Breast epithelium (tissue), 4 donors: ENCODE measurements at regions not wholly inside any gene's neighbourhood (a gene's known extent, or its start where the extent isn't known, plus 50 kb on each side); places are given as distances from the start of the nearest gene placed in this dataset.
"Not testable (repeated sequence)": the region's sequence is repeated elsewhere in the genome, so short reads cannot be mapped to it uniquely, and the experiment has no call there.

Source experiments
- DNase-seq, 2 donors: peaks; one replicate each; pipeline ENCODE4 v3.0.0-alpha.2; 2019; ENCODE audit warnings: low spot score in 2 of 2
- H3K27ac ChIP-seq, 2 donors: fragments of 200-600 bp; sonication (generic) in 1 of 2; one replicate each; pipeline ENCODE4 v1.5.1; 2016 to 2019; ENCODE audit warnings: mild to moderate bottlenecking in 1 of 2
- H3K27me3 ChIP-seq, 2 donors: fragments of 200-600 bp; sonication (generic) in 1 of 2; one replicate each; pipeline versions ENCODE4 v1.5.1 to v1.6.0; 2017 to 2019; ENCODE audit warnings: control low read depth in 1 of 2, mild to moderate bottlenecking in 1 of 2
- H3K36me3 ChIP-seq: fragments of 200-600 bp; one replicate; pipeline ENCODE4 v1.5.1; 2019
- H3K4me1 ChIP-seq, 2 donors: fragments of 200-600 bp; sonication (generic); one replicate each; pipeline ENCODE4 v1.5.1; 2016 to 2019; ENCODE audit warnings: control low read depth in 1 of 2
- H3K4me3 ChIP-seq, 3 donors: fragments of 200-600 bp; sonication (generic); 1 replicate in 2 of 3; 2 replicates in 1 of 3; pipeline ENCODE4 v1.5.1; 2016 to 2019; ENCODE audit warnings: mild to moderate bottlenecking in 3 of 3, moderate library complexity in 2 of 3
- H3K9me3 ChIP-seq, 2 donors: fragments of 200-600 bp; sonication (generic) in 1 of 2; one replicate each; pipeline ENCODE4 v1.5.1; 2016 to 2019; ENCODE audit warnings: control low read depth in 1 of 2
- POLR2A ChIP-seq: fragments of 450-650 bp; IDR thresholded peaks from one replicate; pipeline ENCODE4 v1.6.1; 2016; ENCODE audit warnings: antibody characterized with exemption, mild to moderate bottlenecking, moderate library complexity
- POLR2AphosphoS5 ChIP-seq, 3 donors: sonication (generic); formaldehyde crosslinking; IDR thresholded peaks; one replicate each; pipeline ENCODE4 v1.6.1; 2017; ENCODE audit warnings: antibody characterized with exemption in 3 of 3
- intact Hi-C: fragments of 100-400 bp; cut with DNase I; formaldehyde crosslinking; loops from one replicate; pipeline ENCODE4 v1.15.1; 2023; ENCODE audit warnings: low total_unique reads
- TF ChIP-seq, protein P1 (sequence below), 3 donors: fragments of 450-650 bp; IDR thresholded peaks; one replicate each; pipeline ENCODE4 v1.5.1; 2016 to 2017; ENCODE audit warnings: antibody characterized with exemption in 3 of 3, mild to moderate bottlenecking in 3 of 3, moderate library complexity in 3 of 3

DNA sequence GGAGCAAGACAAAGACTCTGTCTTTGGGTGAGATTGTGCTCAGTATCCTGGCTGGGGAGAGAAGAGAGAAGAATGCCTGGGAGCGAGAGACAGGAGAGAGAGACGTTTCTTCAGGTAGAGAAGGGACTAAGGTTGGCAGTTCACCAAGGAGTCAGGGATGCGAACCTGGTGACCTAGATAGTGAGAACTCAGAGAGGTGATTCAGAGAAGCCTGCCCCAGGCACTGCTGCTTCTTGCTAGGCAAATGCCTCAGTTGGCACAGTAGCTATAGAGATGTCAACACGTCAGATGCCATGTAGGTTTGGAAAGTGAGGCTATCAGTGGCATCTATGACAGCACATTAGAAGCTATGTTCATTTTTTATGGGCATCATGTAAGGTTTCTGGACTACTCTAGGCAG, 231.6 kb upstream of the VLDLR start:
- intact Hi-C loops: no loop called here
- Histone ChIP-seq H3K4me3 (no peak overlapping the region), H3K27ac (peak overlapping the region in 1 of 2 donors; percentile 39), H3K9me3 (no peaks in the 10 kb centered on the region), H3K36me3 (no peaks in the 10 kb centered on the region), H3K27me3 (no peaks in the 10 kb centered on the region), H3K4me1 (no peaks in the 10 kb centered on the region)
- TF ChIP-seq, protein P1, sequence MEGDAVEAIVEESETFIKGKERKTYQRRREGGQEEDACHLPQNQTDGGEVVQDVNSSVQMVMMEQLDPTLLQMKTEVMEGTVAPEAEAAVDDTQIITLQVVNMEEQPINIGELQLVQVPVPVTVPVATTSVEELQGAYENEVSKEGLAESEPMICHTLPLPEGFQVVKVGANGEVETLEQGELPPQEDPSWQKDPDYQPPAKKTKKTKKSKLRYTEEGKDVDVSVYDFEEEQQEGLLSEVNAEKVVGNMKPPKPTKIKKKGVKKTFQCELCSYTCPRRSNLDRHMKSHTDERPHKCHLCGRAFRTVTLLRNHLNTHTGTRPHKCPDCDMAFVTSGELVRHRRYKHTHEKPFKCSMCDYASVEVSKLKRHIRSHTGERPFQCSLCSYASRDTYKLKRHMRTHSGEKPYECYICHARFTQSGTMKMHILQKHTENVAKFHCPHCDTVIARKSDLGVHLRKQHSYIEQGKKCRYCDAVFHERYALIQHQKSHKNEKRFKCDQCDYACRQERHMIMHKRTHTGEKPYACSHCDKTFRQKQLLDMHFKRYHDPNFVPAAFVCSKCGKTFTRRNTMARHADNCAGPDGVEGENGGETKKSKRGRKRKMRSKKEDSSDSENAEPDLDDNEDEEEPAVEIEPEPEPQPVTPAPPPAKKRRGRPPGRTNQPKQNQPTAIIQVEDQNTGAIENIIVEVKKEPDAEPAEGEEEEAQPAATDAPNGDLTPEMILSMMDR (IDR thresholded peaks at IDR 0.05): no peak
- TF ChIP-seq POLR2A (no peak), POLR2AphosphoS5 (IDR thresholded peaks at IDR 0.05) (no peak)
- peak in 1 of 2 donors; percentile 51 for DNase-seq

DNA sequence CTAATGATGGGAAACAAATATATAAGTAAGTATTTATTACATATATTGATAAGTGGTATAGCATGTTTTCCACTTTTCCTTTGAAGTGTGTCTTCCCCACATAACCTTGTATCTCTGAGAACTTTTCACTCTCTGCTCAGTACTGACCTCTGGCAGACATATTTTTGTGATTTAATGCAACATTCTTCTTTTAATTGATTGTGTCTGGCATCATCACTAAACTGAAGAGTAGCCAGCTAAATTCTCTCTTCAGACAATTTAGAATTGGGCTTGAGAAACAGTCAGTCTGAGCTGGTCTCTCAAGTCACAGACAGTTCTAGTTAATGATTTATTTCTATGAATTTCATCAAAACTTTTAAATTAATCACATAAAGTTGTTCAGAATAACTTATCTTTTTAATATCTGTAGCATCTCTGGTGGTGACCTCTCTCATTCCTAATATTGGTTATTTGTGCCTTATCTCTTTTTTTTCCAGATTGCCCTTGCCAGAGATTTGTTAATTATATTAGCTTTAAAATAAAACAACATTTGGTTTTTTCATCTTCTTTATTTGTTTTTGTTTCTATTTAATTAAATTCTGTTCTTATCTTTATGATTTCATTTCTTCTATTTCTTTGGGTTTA, 230.0 kb upstream of the VLDLR start:
- H3K27me3 ChIP-seq, DNase-seq, H3K36me3 ChIP-seq, H3K4me1 ChIP-seq, intact Hi-C loops, H3K4me3 ChIP-seq, H3K9me3 ChIP-seq, H3K27ac ChIP-seq: not testable (repeated sequence)

DNA sequence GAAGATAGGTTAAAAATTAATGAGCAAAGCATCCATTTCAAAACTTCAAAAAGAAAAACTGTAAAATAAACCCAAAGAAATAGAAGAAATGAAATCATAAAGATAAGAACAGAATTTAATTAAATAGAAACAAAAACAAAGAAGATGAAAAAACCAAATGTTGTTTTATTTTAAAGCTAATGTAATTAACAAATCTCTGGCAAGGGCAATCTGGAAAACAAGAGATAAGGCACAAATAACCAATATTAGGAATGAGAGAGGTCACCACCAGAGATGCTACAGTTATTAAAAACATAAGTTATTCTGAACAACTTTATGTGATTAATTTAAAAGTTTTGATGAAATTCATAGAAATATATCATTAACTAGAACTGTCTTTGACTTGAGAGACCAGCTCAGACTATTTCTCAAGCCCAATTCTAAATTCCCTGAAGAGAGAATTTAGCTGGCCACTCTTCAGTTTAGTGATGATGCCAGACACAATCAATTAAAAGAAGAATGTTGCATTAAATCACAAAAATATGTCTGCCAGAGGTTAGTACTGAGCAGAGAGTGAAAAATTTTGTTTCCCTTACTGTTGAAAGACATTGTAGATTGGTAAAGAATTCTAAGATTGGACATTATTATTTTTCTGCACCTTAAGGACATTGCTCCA, 227.4 kb upstream of the VLDLR start:
- H3K9me3 ChIP-seq, H3K4me3 ChIP-seq, H3K4me1 ChIP-seq, H3K36me3 ChIP-seq, H3K27ac ChIP-seq, intact Hi-C loops, H3K27me3 ChIP-seq, DNase-seq: not testable (repeated sequence)

DNA sequence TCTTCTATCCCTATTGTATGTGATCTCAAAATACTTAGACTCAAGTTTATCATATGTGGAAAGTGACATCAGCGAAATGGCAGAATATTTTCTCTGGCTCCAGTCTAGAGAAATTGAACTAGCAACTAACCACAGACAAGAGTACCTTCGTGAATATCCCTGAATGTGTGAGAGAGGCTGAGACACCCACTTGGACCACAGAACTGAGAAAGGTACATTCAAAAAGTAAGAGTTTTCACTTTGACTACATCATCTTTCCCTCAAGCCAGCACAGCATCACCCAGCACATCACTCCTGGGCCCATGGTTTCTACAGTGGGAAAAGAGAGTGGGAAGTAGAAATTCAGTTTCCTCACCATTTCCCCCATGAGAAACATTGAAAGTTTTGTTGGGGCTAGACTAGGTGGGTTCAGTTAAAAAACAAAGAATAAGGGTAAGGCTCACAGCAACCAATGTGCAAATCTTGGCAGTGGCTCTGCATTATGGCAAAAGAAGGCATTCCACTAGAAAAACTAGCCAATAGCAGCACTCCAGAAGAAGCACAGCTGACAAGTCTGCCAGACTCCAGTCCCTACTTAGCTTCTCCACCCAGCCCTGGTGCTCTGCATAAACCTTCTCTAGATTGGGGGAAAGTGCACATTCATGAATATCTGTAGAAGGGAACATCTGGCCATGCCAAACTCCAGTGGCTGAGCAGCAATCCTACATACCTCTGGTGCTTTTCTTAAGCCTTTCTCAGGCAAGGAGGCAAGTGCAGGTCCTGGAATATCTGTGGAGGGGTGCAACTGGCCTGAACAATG, 225.6 kb upstream of the VLDLR start:
- Histone ChIP-seq H3K4me1 (no peaks in the 10 kb centered on the region), H3K9me3 (no peaks in the 10 kb centered on the region), H3K27me3 (no peaks in the 10 kb centered on the region), H3K27ac (no peak overlapping the region), H3K4me3 (no peak overlapping the region), H3K36me3 (no peaks in the 10 kb centered on the region)
- intact Hi-C loops: no loop called here
- TF ChIP-seq, protein P1 (IDR thresholded peaks at IDR 0.05): no peak
- TF ChIP-seq POLR2AphosphoS5 (IDR thresholded peaks at IDR 0.05): no peak
- no peak for TF ChIP-seq POLR2A
- DNase-seq: no peak

DNA sequence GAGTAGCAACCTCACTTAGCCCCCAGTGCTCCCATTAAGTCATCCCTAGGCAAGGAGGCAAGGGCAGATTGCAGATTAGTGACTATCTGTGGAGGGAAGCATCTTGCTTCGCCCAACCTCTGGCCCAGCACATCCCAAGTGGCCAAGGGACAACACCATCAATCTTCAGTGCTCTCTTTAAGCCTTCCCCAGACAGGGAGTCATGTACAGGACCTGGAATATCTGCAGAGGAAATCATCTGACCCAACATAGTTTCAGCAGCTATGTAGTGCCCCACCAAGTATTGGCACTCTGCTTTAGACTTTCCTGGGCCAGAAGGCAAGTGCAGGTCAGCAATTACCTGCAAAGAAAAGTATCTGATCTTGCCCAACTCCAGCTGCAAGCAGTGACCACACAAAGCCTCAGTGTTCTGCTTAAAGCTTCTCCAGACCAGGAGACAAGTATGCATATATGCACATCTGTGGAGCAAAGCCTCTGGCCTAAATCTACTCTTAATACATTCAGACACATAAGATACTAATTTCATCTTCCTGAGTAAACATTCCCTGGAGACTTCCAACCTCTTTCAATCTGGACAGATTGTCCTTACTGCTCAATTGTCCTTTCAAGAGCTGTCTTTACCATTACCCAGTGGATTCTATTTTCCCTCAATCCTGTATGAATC, 224.8 kb upstream of the VLDLR start:
- Histone ChIP-seq H3K9me3 (no peaks in the 10 kb centered on the region), H3K4me3 (no peak overlapping the region), H3K4me1 (no peaks in the 10 kb centered on the region), H3K27ac (no peak overlapping the region), H3K27me3 (no peaks in the 10 kb centered on the region), H3K36me3 (no peaks in the 10 kb centered on the region)
- intact Hi-C loops: no loop called here
- DNase-seq: no peak
- TF ChIP-seq, protein P1 (IDR thresholded peaks at IDR 0.05): no peak
- TF ChIP-seq POLR2A: no peak
- no peak for TF ChIP-seq POLR2AphosphoS5 (IDR thresholded peaks at IDR 0.05)

DNA sequence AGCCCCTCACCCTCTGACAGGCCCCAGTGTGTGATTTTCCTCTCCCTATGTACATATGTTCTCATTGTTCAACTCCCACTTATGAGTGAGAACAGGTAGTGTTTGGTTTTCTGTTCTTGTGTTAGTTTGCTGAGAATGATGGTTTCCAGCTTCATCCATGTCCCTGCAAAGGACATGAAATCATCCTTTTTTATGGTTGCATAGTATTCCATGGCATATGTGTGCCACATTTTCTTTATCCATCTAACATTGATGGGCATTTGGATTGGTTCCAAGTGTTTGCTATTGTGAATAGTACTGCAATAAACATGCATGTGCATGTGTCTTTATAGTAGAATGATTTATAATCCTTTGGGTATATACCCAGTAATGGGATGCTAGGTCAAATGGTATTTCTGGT, 223.7 kb upstream of the VLDLR start:
- intact Hi-C loops, H3K4me3 ChIP-seq, H3K9me3 ChIP-seq, H3K36me3 ChIP-seq, DNase-seq, H3K4me1 ChIP-seq, H3K27ac ChIP-seq, H3K27me3 ChIP-seq: not testable (repeated sequence)

DNA sequence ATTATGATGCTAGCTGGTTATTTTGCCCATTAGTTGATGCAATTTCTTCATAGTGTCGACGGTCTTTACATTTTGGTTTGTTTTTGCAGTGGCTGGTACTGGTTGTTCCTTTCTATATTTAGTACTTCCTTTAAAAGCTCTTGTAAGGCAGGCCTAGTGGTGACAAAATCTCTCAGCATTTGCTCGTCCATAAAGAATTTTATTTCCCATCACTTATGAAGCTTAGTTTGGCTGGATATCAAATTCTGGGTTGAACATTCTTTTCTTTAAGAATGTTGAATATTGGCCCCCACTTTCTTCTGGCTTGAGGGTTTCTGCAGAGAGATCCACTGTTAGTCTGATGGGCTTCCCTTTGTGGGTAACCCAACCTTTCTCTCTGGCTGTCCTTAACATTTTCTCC, 219.8 kb upstream of the VLDLR start:
- peaks cover 0 to 11% of the 10 kb centered on the region in 2 donors for H3K9me3 ChIP-seq
- H3K27me3 ChIP-seq, H3K27ac ChIP-seq, DNase-seq, H3K4me1 ChIP-seq, H3K36me3 ChIP-seq, H3K4me3 ChIP-seq, intact Hi-C loops: not testable (repeated sequence)
